ENCODE measurements at regions not wholly inside any gene's neighbourhood (a gene's known extent, or its start where the extent isn't known, plus 50 kb on each side); places are given as distances from the start of the nearest gene placed in this dataset.

- TF ChIP-seq ZNF335 (tag by site-specific recombination; conservative IDR thresholded peaks at IDR 0.05) (no peak), ZNF140 (tag by site-specific recombination; IDR thresholded peaks at IDR 0.05) (no peak), ZNF157 (tag by site-specific recombination; IDR thresholded peaks at IDR 0.05) (no peak), ZSCAN16 (tag by site-specific recombination; IDR thresholded peaks at IDR 0.05) (no peak), SCRT2 (tag by site-specific recombination; IDR thresholded peaks at IDR 0.05) (no peak), ZBTB48 (tag by site-specific recombination; IDR thresholded peaks at IDR 0.05) (no peak), ZNF280C (tag by site-specific recombination; IDR thresholded peaks at IDR 0.05) (no peak), EGR2 (tag by site-specific recombination; IDR thresholded peaks at IDR 0.05; ENCODE audit: low read depth) (no peak), ZNF654 (tag by site-specific recombination; IDR thresholded peaks at IDR 0.05; ENCODE audit: low read depth) (no peak), ZNF677 (tag by site-specific recombination; IDR thresholded peaks at IDR 0.05) (no peak), ZNF404 (tag by site-specific recombination; IDR thresholded peaks at IDR 0.05) (no peak), ZNF488 (tag by site-specific recombination; IDR thresholded peaks at IDR 0.05) (no peak), ZNF830 (tag by site-specific recombination; IDR thresholded peaks at IDR 0.05; ENCODE audit: low read depth) (no peak), ZNF48 (tag by site-specific recombination; IDR thresholded peaks at IDR 0.05) (no peak), ZNF639 (tag by site-specific recombination; IDR thresholded peaks at IDR 0.05) (no peak), ZBTB1 (tag by site-specific recombination; IDR thresholded peaks at IDR 0.05) (no peak), ZNF133 (tag by site-specific recombination; IDR thresholded peaks at IDR 0.05) (no peak), KLF9 (tag by site-specific recombination; IDR thresholded peaks at IDR 0.05; ENCODE audit: low read depth) (no peak), ZNF510 (tag by site-specific recombination; IDR thresholded peaks at IDR 0.05; ENCODE audit: insufficient replicate concordance) (no peak)
- ChIA-PET CTCF (interaction anchor here (0.9 to 1.4 kb wide), 2 partner anchors 168 to 1311 kb away, joined by 4 to 9 read pairs; no protein-coding TSS in a partner anchor), POLR2A (no interaction called here)
- Histone ChIP-seq H3K4me1 (ENCODE audit: control insufficient read depth, insufficient read depth, low read length) (no peaks in the 10 kb centered on the region), H3K9me3 (ENCODE audit: control insufficient read depth, insufficient read depth, low read depth, low read length) (no peaks in the 10 kb centered on the region), H3K4me3 (ENCODE audit: low read depth, low read length) (no peak overlapping the region), H3K27ac (ENCODE audit: extremely low read depth, low read depth, low read length) (no peak overlapping the region), H3K36me3 (ENCODE audit: control insufficient read depth in 2 of 2, insufficient read depth in 1 of 2, low read length in 2 of 2) (no peaks in the 10 kb centered on the region)
Observed at GRCh38 chr10:94276140-94276539, 86.6 kb downstream of the NOC3L start.

- H3K4me3 ChIP-seq (ENCODE audit: low read depth, low read length), result no peak overlapping the region
- H3K36me3 ChIP-seq (ENCODE audit: control insufficient read depth in 2 of 2, insufficient read depth in 1 of 2, low read length in 2 of 2), result no peaks in the 10 kb centered on the region
- no peaks in the 10 kb centered on the region for H3K9me3 ChIP-seq (ENCODE audit: control insufficient read depth, insufficient read depth, low read depth, low read length)
- ChIA-PET POLR2A (no interaction called here), CTCF (interaction anchor here (0.6 to 3.1 kb wide), 5 partner anchors 22 to 807 kb away, joined by 3 to 19 read pairs (median 3); no protein-coding TSS in a partner anchor)
- no peak for TF ChIP-seq ZNF654 (tag by site-specific recombination; IDR thresholded peaks at IDR 0.05; ENCODE audit: low read depth)
- no peak for TF ChIP-seq ATF2 (tag by site-specific recombination; IDR thresholded peaks at IDR 0.05; ENCODE audit: low read depth)
- no peak for TF ChIP-seq ZBTB10 (tag by site-specific recombination; IDR thresholded peaks at IDR 0.05)
- TF ChIP-seq ZNF747 (tag by site-specific recombination; IDR thresholded peaks at IDR 0.05), result no peak
- H3K27ac ChIP-seq (ENCODE audit: extremely low read depth, low read depth, low read length), result no peak overlapping the region
- H3K4me1 ChIP-seq (ENCODE audit: control insufficient read depth, insufficient read depth, low read length), result no peaks in the 10 kb centered on the region
Observed at GRCh38 chr10:94277450-94277849, 85.3 kb downstream of the NOC3L start.

Data from HEK293 (cell line).